LNCaP clone FGC (cell line): ENCODE measurements at regions not wholly inside any gene's neighbourhood (a gene's known extent, or its start where the extent isn't known, plus 50 kb on each side); places are given as distances from the start of the nearest gene placed in this dataset.
"Not testable (repeated sequence)": the region's sequence is repeated elsewhere in the genome, so short reads cannot be mapped to it uniquely, and the experiment has no call there.

Experiments used
- DNase-seq: peaks from one replicate; pipeline ENCODE4 v3.0.0-alpha.2; 2011; ENCODE audit warnings: low read depth
- H3K4me3 ChIP-seq: 2 replicates; pipeline ENCODE4 v1.5.1; 2011; ENCODE audit warnings: mild to moderate bottlenecking, low read depth, low read length, control low read depth
- TF ChIP-seq, protein P1 (sequence below): IDR thresholded peaks from 2 replicates; pipeline ENCODE4 v1.5.1; 2012; ENCODE audit warnings: mild to moderate bottlenecking; ENCODE audit not compliant: control insufficient read depth, insufficient read depth; ENCODE audit errors: extremely low read depth

- no peak for DNase-seq
- H3K4me3 ChIP-seq, result no peak overlapping the region
- TF ChIP-seq, protein P1, sequence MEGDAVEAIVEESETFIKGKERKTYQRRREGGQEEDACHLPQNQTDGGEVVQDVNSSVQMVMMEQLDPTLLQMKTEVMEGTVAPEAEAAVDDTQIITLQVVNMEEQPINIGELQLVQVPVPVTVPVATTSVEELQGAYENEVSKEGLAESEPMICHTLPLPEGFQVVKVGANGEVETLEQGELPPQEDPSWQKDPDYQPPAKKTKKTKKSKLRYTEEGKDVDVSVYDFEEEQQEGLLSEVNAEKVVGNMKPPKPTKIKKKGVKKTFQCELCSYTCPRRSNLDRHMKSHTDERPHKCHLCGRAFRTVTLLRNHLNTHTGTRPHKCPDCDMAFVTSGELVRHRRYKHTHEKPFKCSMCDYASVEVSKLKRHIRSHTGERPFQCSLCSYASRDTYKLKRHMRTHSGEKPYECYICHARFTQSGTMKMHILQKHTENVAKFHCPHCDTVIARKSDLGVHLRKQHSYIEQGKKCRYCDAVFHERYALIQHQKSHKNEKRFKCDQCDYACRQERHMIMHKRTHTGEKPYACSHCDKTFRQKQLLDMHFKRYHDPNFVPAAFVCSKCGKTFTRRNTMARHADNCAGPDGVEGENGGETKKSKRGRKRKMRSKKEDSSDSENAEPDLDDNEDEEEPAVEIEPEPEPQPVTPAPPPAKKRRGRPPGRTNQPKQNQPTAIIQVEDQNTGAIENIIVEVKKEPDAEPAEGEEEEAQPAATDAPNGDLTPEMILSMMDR, result no peak
Observed at GRCh38 chr15:95146481-95146880, 915.1 kb downstream of the MCTP2 start.

DNA sequence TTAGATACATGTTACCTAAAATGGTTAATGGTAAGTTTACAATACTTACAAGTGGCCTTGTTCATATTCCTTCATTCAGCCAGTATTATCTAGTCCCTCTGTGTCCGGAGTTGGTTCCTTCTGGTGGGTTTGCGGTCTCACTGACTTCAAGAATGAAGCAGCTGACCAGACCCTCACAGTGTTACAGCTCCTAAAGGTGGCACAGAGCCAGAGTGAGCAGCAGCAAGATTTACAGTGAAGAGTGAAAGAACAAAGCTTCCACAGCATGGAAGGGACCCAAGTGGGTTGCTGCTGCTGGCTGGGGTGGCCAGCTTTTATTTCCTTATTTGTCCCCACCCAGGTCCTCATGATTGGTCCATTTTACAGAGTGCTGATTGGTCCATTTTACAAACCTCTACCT lies 916.8 kb downstream of the MCTP2 start:
- TF ChIP-seq, protein P1, result no peak
- no peak for DNase-seq
- H3K4me3 ChIP-seq, result no peak overlapping the region

- DNase-seq, result no peak
- H3K4me3 ChIP-seq, result no peak overlapping the region
- TF ChIP-seq, protein P1, result no peak
Observed at GRCh38 chr15:95149036-95149435, 917.7 kb downstream of the MCTP2 start.

DNA sequence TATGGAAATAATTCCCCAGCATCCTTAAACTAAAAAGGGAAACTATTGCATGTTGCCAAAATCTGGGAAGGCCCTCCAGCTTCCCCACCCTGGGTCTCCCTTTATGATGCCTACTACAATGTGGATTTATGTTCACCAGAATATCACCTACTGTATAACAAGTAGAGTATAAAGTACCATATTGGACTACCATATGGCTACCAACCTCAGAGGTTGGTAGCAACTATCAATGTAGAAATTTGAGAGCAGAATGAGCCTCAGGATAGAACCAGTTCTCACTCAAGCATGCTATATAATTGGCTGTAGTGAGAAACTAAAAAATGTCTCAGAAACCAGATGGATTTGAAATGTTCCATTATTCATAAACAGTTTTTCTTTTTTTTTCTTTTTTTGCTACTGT lies 918.4 kb downstream of the MCTP2 start:
- DNase-seq, result no peak
- TF ChIP-seq, protein P1, result no peak
- H3K4me3 ChIP-seq, result no peak overlapping the region

DNA sequence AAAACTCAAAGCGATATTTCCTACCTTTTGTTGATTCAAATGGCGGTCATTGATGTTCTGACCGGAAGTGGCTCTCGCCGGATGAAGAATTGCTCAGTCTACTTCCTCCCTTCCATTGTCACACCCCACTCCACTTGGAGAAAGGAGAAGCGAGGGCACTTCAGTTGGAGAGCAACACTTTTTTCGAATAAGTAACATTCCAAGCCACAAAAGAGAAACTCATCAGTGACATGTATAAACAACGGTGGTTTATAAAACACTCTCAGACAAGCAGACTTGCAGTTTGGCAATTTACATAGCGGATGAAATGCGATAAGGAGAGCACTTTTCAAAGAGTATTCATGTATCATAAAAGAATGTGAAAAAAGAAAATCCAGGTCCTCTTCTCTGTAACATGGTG lies 919.1 kb downstream of the MCTP2 start:
- DNase-seq, result no peak
- TF ChIP-seq, protein P1, result no peak
- no peak overlapping the region for H3K4me3 ChIP-seq

- TF ChIP-seq, protein P1, result no peak
- H3K4me3 ChIP-seq, result no peak overlapping the region
- DNase-seq, result no peak
Observed at GRCh38 chr15:95152741-95153140, 921.4 kb downstream of the MCTP2 start.

GRCh38 chr15:95153201-95153600 lies 921.8 kb downstream of the MCTP2 start:
- not testable (repeated sequence) for DNase-seq, H3K4me3 ChIP-seq
